Stimulated activated CD4-positive, alpha-beta T cell treated with anti-CD3 and anti-CD28 coated beads, Interleukin-1b, Interleukin-23, amount 100 ng/mL, for 48 hours (primary cell): ENCODE measurements at regions not wholly inside any gene's neighbourhood (a gene's known extent, or its start where the extent isn't known, plus 50 kb on each side); places are given as distances from the start of the nearest gene placed in this dataset.

Experiments
- DNase-seq: peaks from one replicate; pipeline ENCODE4 v3.0.0-alpha.2; 2020

GRCh38 chr7:31171216-31171785 lies 119.2 kb downstream of the ADCYAP1R1 start:
- no peak for DNase-seq
